ENCODE measurements at regions not wholly inside any gene's neighbourhood (a gene's known extent, or its start where the extent isn't known, plus 50 kb on each side); places are given as distances from the start of the nearest gene placed in this dataset.

DNA sequence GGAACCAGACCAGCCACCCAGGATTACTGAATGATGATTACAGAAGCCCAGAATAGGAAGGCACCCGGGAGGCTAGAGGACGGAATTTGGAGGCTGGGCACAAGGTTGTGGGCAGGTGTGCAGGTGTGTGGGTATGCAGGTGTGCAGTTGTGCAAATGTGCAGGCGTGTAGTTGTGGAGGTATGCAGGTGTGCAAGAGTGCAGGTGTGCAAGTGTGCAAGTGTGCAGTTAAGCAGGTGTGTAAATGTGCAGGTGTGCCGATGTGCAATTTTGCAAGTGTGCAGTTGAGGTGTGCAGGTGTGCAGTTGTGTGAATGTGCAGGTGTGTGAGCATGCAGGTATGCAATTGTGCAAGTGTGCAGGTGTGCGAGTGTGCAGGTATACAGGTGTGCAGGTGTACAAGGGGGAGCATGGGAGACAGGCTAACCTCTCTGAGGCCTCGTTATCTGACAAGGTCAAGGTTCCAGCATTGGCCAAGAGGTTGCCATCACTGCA, 131.8 kb downstream of the KCTD15 start:
- TF ChIP-seq, protein P1, sequence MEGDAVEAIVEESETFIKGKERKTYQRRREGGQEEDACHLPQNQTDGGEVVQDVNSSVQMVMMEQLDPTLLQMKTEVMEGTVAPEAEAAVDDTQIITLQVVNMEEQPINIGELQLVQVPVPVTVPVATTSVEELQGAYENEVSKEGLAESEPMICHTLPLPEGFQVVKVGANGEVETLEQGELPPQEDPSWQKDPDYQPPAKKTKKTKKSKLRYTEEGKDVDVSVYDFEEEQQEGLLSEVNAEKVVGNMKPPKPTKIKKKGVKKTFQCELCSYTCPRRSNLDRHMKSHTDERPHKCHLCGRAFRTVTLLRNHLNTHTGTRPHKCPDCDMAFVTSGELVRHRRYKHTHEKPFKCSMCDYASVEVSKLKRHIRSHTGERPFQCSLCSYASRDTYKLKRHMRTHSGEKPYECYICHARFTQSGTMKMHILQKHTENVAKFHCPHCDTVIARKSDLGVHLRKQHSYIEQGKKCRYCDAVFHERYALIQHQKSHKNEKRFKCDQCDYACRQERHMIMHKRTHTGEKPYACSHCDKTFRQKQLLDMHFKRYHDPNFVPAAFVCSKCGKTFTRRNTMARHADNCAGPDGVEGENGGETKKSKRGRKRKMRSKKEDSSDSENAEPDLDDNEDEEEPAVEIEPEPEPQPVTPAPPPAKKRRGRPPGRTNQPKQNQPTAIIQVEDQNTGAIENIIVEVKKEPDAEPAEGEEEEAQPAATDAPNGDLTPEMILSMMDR (IDR thresholded peaks at IDR 0.05; ENCODE audit: unreplicated experiment) = no peak
- Mint-ChIP-seq H3K4me3 (ENCODE audit: low read depth) (no peak overlapping the region), H3K36me3 (ENCODE audit: insufficient read depth) (no peaks in the 10 kb centered on the region), H3K9me3 (ENCODE audit: low read depth) (no peaks in the 10 kb centered on the region), H3K27me3 (peaks cover 8% of the 10 kb centered on the region), H3K27ac (no peak overlapping the region), H3K4me1 (ENCODE audit: low read depth) (no peaks in the 10 kb centered on the region)
- DNase-seq (ENCODE audit: low spot score, unreplicated experiment) = no peak

DNA sequence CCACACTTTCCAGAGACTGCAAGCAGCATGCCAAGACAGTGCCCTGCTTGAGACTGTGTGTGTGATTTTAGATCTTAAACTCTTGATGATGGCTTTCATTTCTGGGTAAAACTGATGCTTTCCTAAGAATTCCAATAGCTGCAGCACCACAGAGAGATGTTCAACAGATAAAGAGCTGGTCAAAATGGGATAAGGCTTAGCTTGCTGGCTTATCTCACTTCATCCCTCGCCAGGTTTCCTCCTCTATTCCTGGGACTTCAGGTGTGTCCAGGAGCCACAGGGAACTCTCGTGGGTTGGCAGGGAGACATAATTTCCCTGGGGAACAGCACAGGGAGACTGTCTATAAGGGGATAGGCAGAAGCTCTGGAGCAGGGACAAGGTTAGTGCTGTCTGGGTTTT, 137.3 kb downstream of the KCTD15 start:
- Mint-ChIP-seq H3K27ac (no peak overlapping the region), H3K4me1 (ENCODE audit: low read depth) (no peaks in the 10 kb centered on the region), H3K4me3 (ENCODE audit: low read depth) (no peak overlapping the region), H3K9me3 (ENCODE audit: low read depth) (peaks cover 7% of the 10 kb centered on the region), H3K27me3 (no peaks in the 10 kb centered on the region), H3K36me3 (ENCODE audit: insufficient read depth) (no peaks in the 10 kb centered on the region)
- TF ChIP-seq, protein P1 (IDR thresholded peaks at IDR 0.05; ENCODE audit: unreplicated experiment) = no peak
- no peak for DNase-seq (ENCODE audit: low spot score, unreplicated experiment)

DNA sequence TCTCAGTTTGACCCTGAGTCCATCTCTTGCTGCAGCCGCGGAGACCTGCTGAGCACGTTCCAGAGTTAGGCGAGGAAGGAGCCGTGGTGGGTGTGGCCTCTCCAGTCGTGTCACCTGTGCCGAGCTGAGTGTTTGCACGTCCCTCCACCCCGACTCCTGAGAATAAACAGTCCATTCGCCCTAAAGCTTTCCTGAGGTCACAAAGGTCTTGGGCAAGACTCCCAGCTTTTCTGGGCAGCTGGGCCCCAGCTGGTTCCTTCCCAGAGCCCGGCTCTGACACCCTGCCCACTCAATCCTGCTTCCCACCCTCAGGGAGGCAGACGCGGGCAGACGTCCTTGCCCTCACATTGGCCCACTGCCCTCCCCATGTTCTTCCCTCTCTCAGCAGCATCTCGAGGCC, 142.2 kb downstream of the KCTD15 start:
- no peak overlapping the region for H3K27ac Mint-ChIP-seq
- no peak for DNase-seq (ENCODE audit: low spot score, unreplicated experiment)
- no peak overlapping the region for H3K4me3 Mint-ChIP-seq (ENCODE audit: low read depth)
- no peaks in the 10 kb centered on the region for H3K4me1 Mint-ChIP-seq (ENCODE audit: low read depth)
- peaks cover 3% of the 10 kb centered on the region for H3K27me3 Mint-ChIP-seq
- peaks cover 5% of the 10 kb centered on the region for H3K9me3 Mint-ChIP-seq (ENCODE audit: low read depth)
- no peaks in the 10 kb centered on the region for H3K36me3 Mint-ChIP-seq (ENCODE audit: insufficient read depth)
- TF ChIP-seq, protein P1 (IDR thresholded peaks at IDR 0.05; ENCODE audit: unreplicated experiment) = no peak

DNA sequence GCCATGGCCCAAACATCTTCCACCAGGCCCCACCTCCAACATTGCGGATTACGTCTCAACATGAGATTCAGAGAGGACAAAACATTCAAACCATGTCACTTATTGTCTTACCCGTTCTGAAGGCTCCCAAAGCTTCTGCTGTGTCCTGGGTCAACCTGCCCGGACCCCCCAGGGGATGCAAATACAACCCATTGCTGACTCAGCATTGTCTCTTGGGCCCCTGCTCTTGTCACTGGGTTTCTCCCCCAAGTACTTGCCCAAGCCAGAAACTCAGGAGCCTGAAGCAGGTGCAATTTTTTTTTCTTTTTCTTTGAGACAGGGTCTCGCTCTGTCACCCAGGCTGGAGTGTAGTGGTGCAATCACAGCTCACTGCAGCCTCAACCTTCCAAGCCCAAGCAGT, 144.5 kb downstream of the KCTD15 start:
- TF ChIP-seq, protein P1 (IDR thresholded peaks at IDR 0.05; ENCODE audit: unreplicated experiment) = no peak
- DNase-seq (ENCODE audit: low spot score, unreplicated experiment) = no peak
- Mint-ChIP-seq H3K9me3 (ENCODE audit: low read depth) (no peaks in the 10 kb centered on the region), H3K27ac (no peak overlapping the region), H3K4me3 (ENCODE audit: low read depth) (no peak overlapping the region), H3K4me1 (ENCODE audit: low read depth) (no peaks in the 10 kb centered on the region), H3K36me3 (ENCODE audit: insufficient read depth) (no peaks in the 10 kb centered on the region), H3K27me3 (peaks cover 3% of the 10 kb centered on the region)

DNA sequence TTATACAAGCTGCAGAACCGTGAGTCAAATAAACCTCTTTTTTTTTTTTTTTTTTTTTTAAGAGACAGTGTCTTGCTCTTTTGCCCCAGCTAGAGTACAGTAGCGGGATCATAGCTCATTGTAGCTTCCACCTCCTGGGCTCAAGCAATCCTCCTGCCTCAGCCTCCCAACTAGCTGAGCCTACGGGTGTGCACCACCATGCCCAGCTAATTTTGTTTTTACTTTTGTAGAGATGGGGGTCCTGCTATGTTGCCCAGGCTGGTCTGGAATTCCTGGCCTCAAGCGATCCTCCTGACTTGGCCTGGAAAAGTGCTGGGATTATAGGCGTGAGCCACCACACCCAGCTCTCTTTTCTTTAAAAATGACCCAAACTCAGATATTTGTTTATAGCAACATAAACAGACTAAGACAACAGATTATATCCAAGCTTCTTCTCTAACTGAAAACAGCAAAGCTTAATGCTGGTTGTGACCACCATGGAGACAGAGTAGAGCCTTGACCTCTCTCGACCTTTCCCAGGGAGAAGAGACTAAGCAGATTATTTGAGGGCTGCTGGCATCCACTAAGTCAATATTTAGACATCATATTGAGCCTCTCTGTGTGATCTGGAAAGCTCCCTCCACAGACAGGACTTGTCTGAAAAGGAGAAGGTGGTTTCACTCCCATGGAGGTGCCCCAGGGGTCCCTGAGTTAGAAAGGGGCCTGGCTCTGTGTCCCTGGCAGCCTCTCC, 150.0 kb downstream of the KCTD15 start:
- H3K27me3 Mint-ChIP-seq = peaks cover 6% of the 10 kb centered on the region
- no peaks in the 10 kb centered on the region for H3K36me3 Mint-ChIP-seq (ENCODE audit: insufficient read depth)
- no peaks in the 10 kb centered on the region for H3K9me3 Mint-ChIP-seq (ENCODE audit: low read depth)
- H3K27ac Mint-ChIP-seq = no peak overlapping the region
- H3K4me1 Mint-ChIP-seq (ENCODE audit: low read depth) = peaks cover 7% of the 10 kb centered on the region
- TF ChIP-seq, protein P1 (IDR thresholded peaks at IDR 0.05; ENCODE audit: unreplicated experiment) = no peak
- H3K4me3 Mint-ChIP-seq (ENCODE audit: low read depth) = no peak overlapping the region
- no peak for DNase-seq (ENCODE audit: low spot score, unreplicated experiment)
